D721Med (cell line): ENCODE measurements at regions not wholly inside any gene's neighbourhood (a gene's known extent, or its start where the extent isn't known, plus 50 kb on each side); places are given as distances from the start of the nearest gene placed in this dataset.

ENCODE experiments used
- DNase-seq: peaks from one replicate; pipeline ENCODE4 v3.0.0; 2011; ENCODE audit warnings: low spot score; ENCODE audit not compliant: insufficient read length
- FAIRE-seq: peaks from 2 replicates; lab custom pipeline; 2011; peaks lifted over from hg19 to GRCh38; lab: Jason Lieb, UNC
- CTCF ChIP-seq: IDR thresholded peaks from 2 replicates; pipeline ENCODE4 v1.5.1; 2012; ENCODE audit warnings: mild to moderate bottlenecking, control low read depth; ENCODE audit not compliant: insufficient read depth; ENCODE audit errors: missing control alignments

- no peak for FAIRE-seq
- no peak for TF ChIP-seq CTCF
- DNase-seq, result no peak
Observed at GRCh38 chr9:91032121-91032531, 230.5 kb downstream of the SYK start.

GRCh38 chr9:91033270-91033669, 231.7 kb downstream of the SYK start:
- no peak for FAIRE-seq

GRCh38 chr9:91033797-91034196, 232.2 kb downstream of the SYK start:
- no peak for DNase-seq
- no peak for FAIRE-seq

More at GRCh38 chr9:91033270-91033669, 231.7 kb downstream of the SYK start:
- no peak for TF ChIP-seq CTCF
- DNase-seq, result no peak

GRCh38 chr9:91034521-91034920, 232.9 kb downstream of the SYK start:
- DNase-seq, result no peak
- no peak for TF ChIP-seq CTCF
- FAIRE-seq, result no peak

More at GRCh38 chr9:91033797-91034196, 232.2 kb downstream of the SYK start:
- TF ChIP-seq CTCF, result peak; percentile 26

- no peak for FAIRE-seq
- no peak for TF ChIP-seq CTCF
- no peak for DNase-seq
Observed at GRCh38 chr9:91034976-91035824, 233.6 kb downstream of the SYK start.

GRCh38 chr9:91035825-91036208, 234.2 kb downstream of the SYK start:
- DNase-seq (no peak), FAIRE-seq (no peak)
- TF ChIP-seq CTCF, result no peak

- TF ChIP-seq CTCF, result no peak
- DNase-seq (no peak), FAIRE-seq (no peak)
Observed at GRCh38 chr9:91036356-91036755, 234.7 kb downstream of the SYK start.
